HUES48 (cell line): ENCODE measurements at regions not wholly inside any gene's neighbourhood (a gene's known extent, or its start where the extent isn't known, plus 50 kb on each side); places are given as distances from the start of the nearest gene placed in this dataset.

Experiments
- H3K27ac ChIP-seq: one replicate; pipeline ENCODE4 v1.7.0; 2013; ENCODE audit warnings: low read depth, low read length, inconsistent platforms
- H3K27me3 ChIP-seq: 2 replicates; pipeline ENCODE4 v1.6.1; 2013; ENCODE audit warnings: mild to moderate bottlenecking, low read length; ENCODE audit not compliant: control insufficient read depth, insufficient read depth
- H3K36me3 ChIP-seq: 2 replicates; pipeline ENCODE4 v1.6.1; 2013; ENCODE audit warnings: low read length; ENCODE audit not compliant: control insufficient read depth, insufficient read depth
- H3K4me1 ChIP-seq: 2 replicates; pipeline ENCODE4 v1.6.1; 2013; ENCODE audit warnings: mild to moderate bottlenecking, low read length; ENCODE audit not compliant: control insufficient read depth, insufficient read depth
- H3K4me3 ChIP-seq: 2 replicates; pipeline ENCODE4 v1.5.1; 2013; ENCODE audit warnings: mild to moderate bottlenecking, low read depth, low read length
- H3K9ac ChIP-seq: 2 replicates; pipeline ENCODE4 v1.6.1; 2013; ENCODE audit warnings: mild to moderate bottlenecking, low read depth, low read length, moderate library complexity
- H3K9me3 ChIP-seq: 2 replicates; pipeline ENCODE4 v1.6.1; 2013; ENCODE audit warnings: low read length; ENCODE audit not compliant: control insufficient read depth, insufficient read depth

DNA sequence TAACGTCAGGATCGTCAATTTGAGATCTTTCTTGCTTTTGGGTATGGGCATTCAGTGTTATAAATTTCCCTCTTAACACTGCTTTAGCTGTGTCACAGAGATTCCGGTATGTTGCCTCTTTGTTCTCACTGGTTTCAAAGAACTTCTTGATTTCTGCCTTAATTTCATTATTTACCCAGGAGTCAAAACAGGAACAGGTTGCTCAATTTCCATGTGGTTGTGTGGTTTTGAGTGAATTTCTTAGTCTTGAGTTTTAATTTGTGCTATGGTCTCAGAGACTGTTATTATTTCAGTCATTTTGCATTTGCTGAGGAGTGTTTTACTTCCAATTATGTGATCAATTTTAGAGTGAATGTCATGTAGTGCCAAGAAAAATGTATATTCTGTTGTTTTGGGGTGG is 153.1 kb downstream of the PCDH17 start:
- Histone ChIP-seq H3K27me3 (no peaks in the 10 kb centered on the region), H3K36me3 (no peaks in the 10 kb centered on the region), H3K27ac (no peak overlapping the region), H3K4me3 (no peak overlapping the region), H3K9me3 (no peaks in the 10 kb centered on the region), H3K9ac (no peak overlapping the region), H3K4me1 (no peaks in the 10 kb centered on the region)

DNA sequence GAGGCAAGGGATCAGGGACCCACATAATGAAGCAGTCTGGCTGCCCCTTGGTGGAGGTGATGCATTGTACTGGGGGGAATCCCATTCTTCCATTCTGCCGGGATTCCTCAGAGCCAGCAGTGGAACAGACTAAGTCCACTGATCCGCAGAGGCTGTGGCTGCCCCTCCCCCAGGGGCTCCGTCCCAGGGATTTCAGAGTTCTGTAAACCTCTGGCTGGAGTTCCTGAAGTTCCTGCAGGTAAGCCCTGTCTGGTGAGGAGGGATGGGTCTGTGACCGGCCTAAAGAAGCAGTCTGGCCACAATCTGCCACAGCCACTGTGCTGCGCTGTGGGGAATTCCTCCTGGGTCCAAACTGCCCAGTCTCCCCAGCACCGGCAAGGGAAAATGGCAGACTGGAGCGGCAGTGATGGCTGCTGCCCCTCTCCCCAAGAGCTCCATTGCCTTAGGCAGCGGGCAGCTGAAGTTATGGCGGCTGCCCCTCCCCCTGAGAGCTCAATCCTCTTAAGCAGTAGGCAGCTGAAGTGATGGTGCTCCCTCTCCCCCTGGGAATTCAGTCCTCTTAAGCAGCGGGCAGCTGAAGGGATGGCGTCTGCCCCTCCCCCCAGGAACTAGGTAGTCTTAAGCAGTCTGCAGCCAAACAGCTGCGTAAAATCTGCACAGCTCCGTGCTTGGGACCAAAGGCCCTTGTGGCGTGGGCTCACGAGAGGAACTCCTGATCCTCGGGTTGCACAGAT is 155.7 kb downstream of the PCDH17 start:
- no peaks in the 10 kb centered on the region for H3K9me3 ChIP-seq

DNA sequence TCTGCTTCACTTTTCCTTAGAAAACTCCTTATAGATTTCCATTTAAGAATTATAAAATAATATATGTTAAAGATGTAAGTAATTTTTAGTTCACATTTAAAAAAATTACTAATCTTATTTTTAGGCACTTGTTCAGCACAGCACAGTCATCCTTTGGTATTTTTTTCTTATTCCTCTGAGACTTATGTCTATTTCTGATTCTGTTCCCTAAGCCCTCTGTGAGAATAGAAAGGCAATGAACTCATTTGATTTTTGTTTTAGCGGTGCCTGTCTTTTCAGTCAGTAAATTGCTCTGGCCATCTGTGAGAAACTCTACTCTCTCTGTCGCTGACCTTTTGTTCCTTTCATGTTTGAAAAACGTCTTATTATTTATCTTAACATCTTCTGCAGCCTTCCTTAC is 168.1 kb downstream of the PCDH17 start:
- Histone ChIP-seq H3K36me3 (no peaks in the 10 kb centered on the region), H3K4me3 (no peak overlapping the region), H3K27ac (no peak overlapping the region), H3K9me3 (no peaks in the 10 kb centered on the region), H3K4me1 (no peaks in the 10 kb centered on the region), H3K27me3 (no peaks in the 10 kb centered on the region), H3K9ac (no peak overlapping the region)

More for the DNA sequence above, 155.7 kb downstream of the PCDH17 start:
- H3K27ac ChIP-seq = no peak overlapping the region
- H3K36me3 ChIP-seq = no peaks in the 10 kb centered on the region
- H3K4me1 ChIP-seq = no peaks in the 10 kb centered on the region
- no peak overlapping the region for H3K9ac ChIP-seq
- H3K4me3 ChIP-seq = no peak overlapping the region
- no peaks in the 10 kb centered on the region for H3K27me3 ChIP-seq

DNA sequence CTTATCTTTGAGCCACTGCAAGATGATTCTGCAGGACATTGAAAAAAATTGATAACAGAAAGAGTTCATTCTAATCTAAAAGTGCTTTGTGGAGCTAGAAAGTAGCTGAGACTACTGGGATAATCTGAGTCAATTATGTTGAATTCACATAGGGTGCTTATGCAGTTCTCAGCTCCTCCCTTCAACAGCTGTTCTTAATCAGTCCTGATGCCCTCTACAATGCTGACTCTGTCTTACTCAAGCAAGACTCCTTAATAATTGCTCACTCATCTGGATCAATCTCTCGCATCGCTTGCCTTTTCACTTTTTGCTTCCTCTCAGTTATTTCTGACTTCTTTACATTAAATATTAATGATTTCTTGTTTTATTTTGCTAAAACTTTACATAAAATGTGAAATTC is 182.1 kb downstream of the PCDH17 start:
- H3K36me3 ChIP-seq = no peaks in the 10 kb centered on the region
- H3K4me1 ChIP-seq = no peaks in the 10 kb centered on the region
- no peaks in the 10 kb centered on the region for H3K9me3 ChIP-seq
- no peak overlapping the region for H3K27ac ChIP-seq
- H3K27me3 ChIP-seq = no peaks in the 10 kb centered on the region
- no peak overlapping the region for H3K4me3 ChIP-seq
- H3K9ac ChIP-seq = no peak overlapping the region

DNA sequence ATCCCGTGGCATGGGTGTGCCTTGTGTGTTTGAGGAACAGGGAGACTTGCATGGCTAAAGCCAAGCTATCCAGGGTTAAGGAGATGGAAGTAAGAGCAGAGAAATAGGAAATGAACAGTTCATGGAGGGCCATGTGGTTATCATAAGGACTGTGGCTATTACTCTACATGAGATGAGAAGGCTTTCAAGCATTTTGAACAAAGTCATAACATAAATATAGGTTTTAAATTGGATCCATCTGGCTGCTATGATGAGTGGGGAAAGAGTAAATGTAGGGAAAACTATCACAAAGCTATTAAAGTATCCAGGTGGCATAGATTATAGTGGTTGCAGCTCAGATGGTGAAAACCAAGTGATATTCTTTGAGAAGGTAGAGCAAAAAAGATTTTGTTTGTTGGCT is 184.1 kb downstream of the PCDH17 start:
- Histone ChIP-seq H3K36me3 (no peaks in the 10 kb centered on the region), H3K27ac (no peak overlapping the region), H3K4me3 (no peak overlapping the region), H3K27me3 (no peaks in the 10 kb centered on the region), H3K4me1 (no peaks in the 10 kb centered on the region), H3K9ac (no peak overlapping the region), H3K9me3 (no peaks in the 10 kb centered on the region)

DNA sequence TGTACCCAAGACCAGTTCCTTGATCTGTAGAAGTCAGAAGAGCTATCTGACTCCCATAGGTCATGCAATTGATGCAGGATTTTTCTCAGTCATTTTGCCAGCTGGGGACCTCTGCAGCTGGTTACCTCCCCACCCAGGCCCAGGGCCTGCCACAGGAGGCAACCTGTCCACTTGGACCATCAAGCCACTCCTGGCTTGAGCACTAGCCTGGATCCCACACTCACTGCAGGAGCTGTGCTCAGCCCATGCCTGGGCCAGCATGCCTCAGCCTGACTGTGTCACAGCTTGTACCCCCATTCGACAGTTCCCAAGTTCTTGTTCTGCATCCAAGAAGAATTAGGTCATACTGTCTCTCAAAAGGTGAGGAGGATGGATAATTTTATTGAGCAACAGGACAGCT is 189.4 kb downstream of the PCDH17 start:
- no peak overlapping the region for H3K4me3 ChIP-seq
- H3K9me3 ChIP-seq = no peaks in the 10 kb centered on the region
- H3K4me1 ChIP-seq = no peaks in the 10 kb centered on the region
- H3K27me3 ChIP-seq = no peaks in the 10 kb centered on the region
- H3K9ac ChIP-seq = no peak overlapping the region
- no peak overlapping the region for H3K27ac ChIP-seq
- H3K36me3 ChIP-seq = no peaks in the 10 kb centered on the region

DNA sequence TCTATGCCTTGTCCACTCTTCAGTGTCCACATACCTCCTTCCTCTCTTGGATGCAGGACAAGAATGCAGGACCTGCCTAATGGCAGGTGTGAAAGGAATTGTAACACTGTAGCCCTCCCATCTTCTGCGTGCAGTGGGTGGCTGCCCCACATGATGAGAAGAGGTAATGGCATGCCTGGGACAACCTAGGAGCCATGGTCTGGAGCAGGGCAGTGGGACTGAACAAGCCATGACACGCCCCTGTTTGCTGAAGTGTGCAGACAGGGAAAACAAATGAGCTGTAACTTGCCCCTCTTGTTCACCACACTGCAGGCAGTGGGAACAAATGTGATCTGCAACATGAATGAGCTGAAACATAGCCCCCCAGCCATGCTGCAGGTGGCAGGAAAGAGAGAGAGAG is 192.2 kb downstream of the PCDH17 start:
- no peaks in the 10 kb centered on the region for H3K36me3 ChIP-seq
- no peak overlapping the region for H3K9ac ChIP-seq
- no peak overlapping the region for H3K27ac ChIP-seq
- H3K4me3 ChIP-seq = no peak overlapping the region
- H3K9me3 ChIP-seq = no peaks in the 10 kb centered on the region
- H3K4me1 ChIP-seq = no peaks in the 10 kb centered on the region
- no peaks in the 10 kb centered on the region for H3K27me3 ChIP-seq

DNA sequence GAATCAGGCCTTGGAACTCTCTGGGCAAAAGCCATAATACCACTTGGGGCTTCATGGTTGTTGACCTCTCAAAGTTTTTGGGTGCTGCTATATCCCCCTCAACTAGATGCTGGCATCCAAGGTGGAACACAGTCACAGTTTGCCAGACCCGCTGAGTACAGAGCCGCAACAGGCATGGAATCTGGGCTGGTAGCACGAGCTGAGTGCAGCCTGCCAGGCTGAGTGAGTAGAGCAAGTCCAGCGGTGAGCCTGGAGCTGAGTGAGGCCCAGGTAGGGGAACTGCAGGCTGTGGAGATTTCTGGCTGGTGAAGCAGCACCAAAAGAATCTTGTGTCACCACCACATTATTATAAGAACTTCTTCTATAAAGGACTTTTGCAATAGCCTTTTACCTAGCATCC is 192.6 kb downstream of the PCDH17 start:
- Histone ChIP-seq H3K4me1 (no peaks in the 10 kb centered on the region), H3K36me3 (no peaks in the 10 kb centered on the region), H3K9ac (no peak overlapping the region), H3K27ac (no peak overlapping the region), H3K4me3 (no peak overlapping the region), H3K27me3 (no peaks in the 10 kb centered on the region), H3K9me3 (no peaks in the 10 kb centered on the region)

DNA sequence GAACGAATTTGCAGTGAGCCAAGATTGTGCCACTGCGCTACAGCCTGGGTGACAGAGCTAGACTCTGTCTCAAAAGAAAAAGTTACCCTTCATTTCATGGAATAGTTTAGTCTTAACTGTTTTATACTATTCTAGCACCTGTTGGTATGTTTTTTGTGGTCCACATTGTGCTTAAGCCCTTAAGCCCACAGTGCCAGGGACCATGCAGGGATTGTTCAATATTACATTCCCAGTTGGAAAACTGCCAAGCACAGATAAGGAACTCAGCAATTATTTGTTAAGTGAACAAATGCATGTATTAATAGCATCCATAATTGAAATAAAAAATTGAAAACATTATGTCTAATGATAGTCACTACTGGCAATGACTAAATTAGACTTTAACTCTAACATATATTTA is 193.5 kb downstream of the PCDH17 start:
- H3K27ac ChIP-seq = no peak overlapping the region
- no peaks in the 10 kb centered on the region for H3K36me3 ChIP-seq
- no peaks in the 10 kb centered on the region for H3K27me3 ChIP-seq
- H3K9ac ChIP-seq = no peak overlapping the region
- H3K4me1 ChIP-seq = no peaks in the 10 kb centered on the region
- no peaks in the 10 kb centered on the region for H3K9me3 ChIP-seq
- no peak overlapping the region for H3K4me3 ChIP-seq

DNA sequence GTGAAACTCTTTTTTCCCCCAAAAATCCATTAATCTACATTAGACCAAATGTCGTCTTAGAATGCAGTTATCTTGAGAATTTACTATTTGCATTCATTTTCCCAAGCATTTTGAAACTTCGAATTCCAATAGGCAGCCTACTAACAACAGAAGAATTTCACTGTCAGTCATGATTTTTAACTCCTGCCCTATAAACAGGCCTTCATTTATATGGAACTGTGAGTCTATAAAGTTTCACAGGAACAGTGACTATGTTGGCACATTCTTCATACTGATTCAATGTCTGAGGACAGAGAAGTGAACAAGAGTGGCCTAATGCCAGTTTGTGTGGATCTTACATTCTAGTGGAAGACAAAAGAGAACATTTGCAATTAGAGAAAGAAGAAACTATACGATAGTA is 198.0 kb downstream of the PCDH17 start:
- Histone ChIP-seq H3K27ac (no peak overlapping the region), H3K4me1 (no peaks in the 10 kb centered on the region)

DNA sequence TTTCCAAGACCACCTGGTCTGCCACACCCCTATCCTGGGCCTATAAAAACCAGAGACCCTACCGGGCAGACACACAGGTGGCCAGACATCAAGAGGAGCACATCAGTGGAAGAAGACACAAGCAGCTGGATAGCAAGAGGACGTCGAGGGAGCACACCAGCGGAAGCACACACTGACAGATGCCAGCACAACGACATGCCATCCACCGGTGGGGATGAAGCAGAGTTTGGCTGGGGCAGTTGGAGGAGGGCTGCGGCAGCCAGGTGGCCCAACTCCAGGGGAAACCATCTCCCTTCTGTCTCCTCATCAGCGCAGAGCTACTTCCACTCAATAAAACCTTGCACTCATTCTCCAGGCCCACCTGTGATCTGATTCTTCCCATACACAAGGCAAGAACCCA is 200.6 kb downstream of the PCDH17 start:
- no peaks in the 10 kb centered on the region for H3K36me3 ChIP-seq
- no peaks in the 10 kb centered on the region for H3K9me3 ChIP-seq
- H3K4me3 ChIP-seq = no peak overlapping the region
- H3K27ac ChIP-seq = no peak overlapping the region
- H3K9ac ChIP-seq = no peak overlapping the region
- peaks cover 7% of the 10 kb centered on the region; the same call in 1 of the 2 replicates for H3K4me1 ChIP-seq
- H3K27me3 ChIP-seq = no peaks in the 10 kb centered on the region

More for the DNA sequence above, 198.0 kb downstream of the PCDH17 start:
- H3K9ac ChIP-seq = no peak overlapping the region
- no peaks in the 10 kb centered on the region for H3K36me3 ChIP-seq
- H3K4me3 ChIP-seq = no peak overlapping the region
- H3K9me3 ChIP-seq = no peaks in the 10 kb centered on the region
- no peaks in the 10 kb centered on the region for H3K27me3 ChIP-seq
